ENCODE measurements at regions not wholly inside any gene's neighbourhood (a gene's known extent, or its start where the extent isn't known, plus 50 kb on each side); places are given as distances from the start of the nearest gene placed in this dataset.

GRCh38 chr7:22675917-22676343, 51.1 kb upstream of the IL6 start:
- TF ChIP-seq CTCF (IDR thresholded peaks at IDR 0.05) (no peak), RXRA (IDR thresholded peaks at IDR 0.05; ENCODE audit: borderline replicate concordance, low read depth) (no peak), RAD21 (IDR thresholded peaks at IDR 0.05; ENCODE audit: low read length) (no peak), TEAD4 (IDR thresholded peaks at IDR 0.05; ENCODE audit: borderline replicate concordance, insufficient read depth) (no peak), MAX (IDR thresholded peaks at IDR 0.05; ENCODE audit: low read depth) (no peak), YY1 (IDR thresholded peaks at IDR 0.05; ENCODE audit: low read depth) (no peak), POLR2AphosphoS5 (IDR thresholded peaks at IDR 0.05; ENCODE audit: low read depth, low read length) (no peak), EZH2phosphoT487 (IDR thresholded peaks at IDR 0.05; ENCODE audit: borderline replicate concordance, low read depth) (no peak), RFX5 (IDR thresholded peaks at IDR 0.05; ENCODE audit: low read length) (no peak)

Measured in SK-N-SH (cell line).